Omental fat pad (tissue), 3 donors: ENCODE measurements at regions not wholly inside any gene's neighbourhood (a gene's known extent, or its start where the extent isn't known, plus 50 kb on each side); places are given as distances from the start of the nearest gene placed in this dataset.

Experiments
- ATAC-seq: fragments of 150-250 bp; one replicate; pipeline ENCODE4 v1.9.1; 2016; ENCODE audit warnings: mild to moderate bottlenecking, moderate library complexity; ENCODE audit not compliant: low FRiP score
- DNase-seq: peaks from one replicate; pipeline ENCODE4 v3.0.0-alpha.2; 2019; ENCODE audit warnings: low spot score
- CTCF ChIP-seq, 3 donors: fragments of 450-650 bp; IDR thresholded peaks; one replicate each; pipeline ENCODE4 v1.5.1; 2016 to 2017; ENCODE audit warnings: antibody characterized with exemption in 3 of 3, mild to moderate bottlenecking in 3 of 3, moderate library complexity in 2 of 3

- ATAC-seq (no peak), DNase-seq (no peak)
- no peak for TF ChIP-seq CTCF (IDR thresholded peaks at IDR 0.05)
Observed at GRCh38 chr4:65921180-65921579, 250.9 kb upstream of the EPHA5 start.

DNA sequence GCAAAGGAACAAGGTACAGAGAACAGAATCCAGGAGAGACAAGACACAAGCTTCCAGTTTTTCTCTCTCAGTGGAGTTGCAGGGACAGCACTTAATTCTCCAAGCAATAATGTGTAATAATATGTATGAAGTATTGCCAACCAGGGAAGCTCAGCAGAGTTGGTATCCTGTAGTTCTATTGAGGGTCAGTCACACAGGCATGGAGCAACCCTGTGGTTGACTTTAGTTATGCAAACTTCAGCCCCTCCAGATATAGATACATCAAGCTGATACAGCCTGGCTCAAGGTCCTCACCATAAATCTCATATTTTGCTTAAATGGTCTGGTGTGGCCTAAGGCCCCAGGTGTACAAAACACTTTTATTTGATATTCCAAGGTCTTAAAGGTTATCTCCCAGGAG is 248.6 kb upstream of the EPHA5 start:
- ATAC-seq = no peak
- DNase-seq = no peak
- no peak for TF ChIP-seq CTCF (IDR thresholded peaks at IDR 0.05)

DNA sequence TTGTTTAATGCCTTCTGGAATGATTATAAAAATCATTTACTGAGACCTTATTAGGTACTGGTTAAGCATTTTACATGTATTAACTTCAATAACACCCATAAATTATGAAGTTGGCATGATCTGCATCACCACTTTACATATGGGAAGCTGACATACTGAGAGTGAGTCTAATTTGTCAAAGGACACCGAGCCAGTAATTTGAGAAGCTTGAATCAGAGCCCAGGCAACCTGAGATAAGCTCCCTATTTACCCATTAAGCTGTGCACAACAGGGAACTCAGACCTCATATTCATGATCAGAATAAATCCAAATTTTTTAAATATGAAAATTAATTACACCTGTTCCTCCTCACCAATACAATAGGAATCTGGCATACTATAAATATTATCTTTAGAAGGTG is 247.9 kb upstream of the EPHA5 start:
- DNase-seq (no peak), ATAC-seq (no peak)
- TF ChIP-seq CTCF (IDR thresholded peaks at IDR 0.05) = no peak

GRCh38 chr4:65917486-65917885 is 247.2 kb upstream of the EPHA5 start:
- ATAC-seq (no peak), DNase-seq (no peak)
- TF ChIP-seq CTCF (IDR thresholded peaks at IDR 0.05) = no peak

DNA sequence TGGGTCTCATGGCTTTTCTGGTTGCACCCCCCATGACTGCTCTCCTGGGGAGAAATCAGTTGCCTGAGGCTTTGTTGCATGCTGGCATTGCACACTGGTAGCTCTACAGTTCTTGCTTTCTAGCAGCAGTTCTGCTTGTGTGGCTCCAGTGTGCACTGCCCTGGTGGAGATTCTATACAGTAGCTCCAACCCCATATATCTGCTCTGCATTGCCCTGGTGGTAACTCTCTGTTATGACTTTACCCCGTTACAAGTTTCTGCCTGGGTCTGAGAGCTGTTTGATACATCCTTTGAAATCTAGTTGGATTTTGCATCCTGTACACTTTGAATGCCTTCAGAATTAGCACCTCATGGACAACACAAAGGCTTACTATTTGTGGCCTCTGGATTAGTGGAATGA is 241.4 kb upstream of the EPHA5 start:
- ATAC-seq (no peak), DNase-seq (no peak)
- no peak for TF ChIP-seq CTCF (IDR thresholded peaks at IDR 0.05)

DNA sequence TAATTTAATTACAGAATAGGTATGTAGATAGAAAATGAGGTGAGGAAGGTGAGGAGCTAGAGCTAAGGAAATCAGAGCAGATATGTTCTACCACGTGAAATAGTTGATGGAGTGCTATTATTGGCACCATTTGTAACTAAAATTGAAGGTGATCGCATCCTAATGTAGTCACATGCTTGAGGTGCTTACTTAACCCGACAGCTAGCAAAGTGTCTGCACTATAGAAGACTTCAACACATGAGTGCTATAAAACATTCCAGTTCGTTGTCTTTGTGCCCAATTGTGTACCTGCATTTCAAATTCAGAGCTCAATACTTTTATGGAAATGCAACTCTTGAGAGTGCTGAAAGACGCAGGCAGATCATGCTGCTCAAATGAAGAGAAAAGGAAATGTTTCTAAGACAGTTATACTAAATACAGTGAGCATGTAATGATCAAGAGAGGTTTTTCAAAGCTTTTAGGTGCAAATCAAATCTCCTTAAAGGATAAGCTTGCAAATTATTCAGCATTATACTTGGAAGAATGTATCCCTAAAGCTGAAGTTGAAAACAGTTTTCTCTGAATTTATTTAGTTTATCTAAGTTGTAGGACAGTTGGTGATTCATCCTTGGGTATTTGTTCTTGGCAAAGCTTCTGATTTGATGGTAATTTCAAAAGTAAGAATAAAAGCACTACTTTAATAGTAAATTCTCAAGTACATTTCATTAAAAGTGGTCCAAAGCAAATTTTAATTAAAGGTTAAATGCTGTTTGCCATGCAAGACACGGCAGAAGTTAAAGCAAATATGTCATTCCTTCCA is 223.9 kb upstream of the EPHA5 start:
- ATAC-seq = no peak
- TF ChIP-seq CTCF (IDR thresholded peaks at IDR 0.05) = no peak
- no peak for DNase-seq

DNA sequence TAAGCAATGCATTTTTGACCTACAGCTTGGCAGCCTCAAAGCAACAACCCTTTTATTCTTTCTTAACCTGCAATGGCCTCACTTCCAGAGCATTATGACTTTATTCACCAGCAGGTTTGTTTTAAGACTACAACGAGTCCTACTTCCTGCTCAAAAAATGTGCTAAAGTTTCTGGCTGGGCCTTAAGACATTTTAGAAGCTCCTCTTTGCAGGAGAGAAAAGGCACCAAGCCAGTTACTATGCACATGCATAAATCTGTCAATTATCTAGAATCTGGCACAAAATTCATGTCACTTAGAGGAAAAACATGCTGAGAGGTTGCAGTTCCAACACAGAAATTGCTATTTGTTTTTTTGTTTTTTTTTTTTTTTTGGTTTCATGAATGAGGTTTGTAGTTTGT is 223.0 kb upstream of the EPHA5 start:
- ATAC-seq (no peak), DNase-seq (no peak)
- TF ChIP-seq CTCF (IDR thresholded peaks at IDR 0.05) = no peak
